ENCODE measurements at regions not wholly inside any gene's neighbourhood (a gene's known extent, or its start where the extent isn't known, plus 50 kb on each side); places are given as distances from the start of the nearest gene placed in this dataset.

DNA sequence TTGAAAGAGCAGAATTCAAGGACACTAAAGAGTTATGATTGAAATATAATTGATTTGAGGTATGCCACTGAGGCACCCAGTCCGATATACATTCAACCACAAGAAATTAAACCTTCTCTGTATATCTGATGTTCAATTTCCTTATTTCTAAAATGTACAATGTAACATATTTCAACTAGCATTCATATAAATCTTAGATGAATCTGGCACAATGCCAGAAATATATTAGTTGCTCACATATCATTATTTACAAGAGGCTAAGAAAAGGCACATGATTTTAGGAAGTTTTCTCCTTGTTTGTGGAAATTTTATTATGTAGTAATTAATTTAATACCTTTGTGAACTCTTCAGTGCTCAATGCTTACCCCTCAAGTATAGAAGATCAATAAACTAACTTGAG lies 532.3 kb downstream of the KCNA4 start (continued):
- TF ChIP-seq, protein P1, sequence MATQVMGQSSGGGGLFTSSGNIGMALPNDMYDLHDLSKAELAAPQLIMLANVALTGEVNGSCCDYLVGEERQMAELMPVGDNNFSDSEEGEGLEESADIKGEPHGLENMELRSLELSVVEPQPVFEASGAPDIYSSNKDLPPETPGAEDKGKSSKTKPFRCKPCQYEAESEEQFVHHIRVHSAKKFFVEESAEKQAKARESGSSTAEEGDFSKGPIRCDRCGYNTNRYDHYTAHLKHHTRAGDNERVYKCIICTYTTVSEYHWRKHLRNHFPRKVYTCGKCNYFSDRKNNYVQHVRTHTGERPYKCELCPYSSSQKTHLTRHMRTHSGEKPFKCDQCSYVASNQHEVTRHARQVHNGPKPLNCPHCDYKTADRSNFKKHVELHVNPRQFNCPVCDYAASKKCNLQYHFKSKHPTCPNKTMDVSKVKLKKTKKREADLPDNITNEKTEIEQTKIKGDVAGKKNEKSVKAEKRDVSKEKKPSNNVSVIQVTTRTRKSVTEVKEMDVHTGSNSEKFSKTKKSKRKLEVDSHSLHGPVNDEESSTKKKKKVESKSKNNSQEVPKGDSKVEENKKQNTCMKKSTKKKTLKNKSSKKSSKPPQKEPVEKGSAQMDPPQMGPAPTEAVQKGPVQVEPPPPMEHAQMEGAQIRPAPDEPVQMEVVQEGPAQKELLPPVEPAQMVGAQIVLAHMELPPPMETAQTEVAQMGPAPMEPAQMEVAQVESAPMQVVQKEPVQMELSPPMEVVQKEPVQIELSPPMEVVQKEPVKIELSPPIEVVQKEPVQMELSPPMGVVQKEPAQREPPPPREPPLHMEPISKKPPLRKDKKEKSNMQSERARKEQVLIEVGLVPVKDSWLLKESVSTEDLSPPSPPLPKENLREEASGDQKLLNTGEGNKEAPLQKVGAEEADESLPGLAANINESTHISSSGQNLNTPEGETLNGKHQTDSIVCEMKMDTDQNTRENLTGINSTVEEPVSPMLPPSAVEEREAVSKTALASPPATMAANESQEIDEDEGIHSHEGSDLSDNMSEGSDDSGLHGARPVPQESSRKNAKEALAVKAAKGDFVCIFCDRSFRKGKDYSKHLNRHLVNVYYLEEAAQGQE (IDR thresholded peaks at IDR 0.05; ENCODE audit: low read depth, low read length) = no peak

DNA sequence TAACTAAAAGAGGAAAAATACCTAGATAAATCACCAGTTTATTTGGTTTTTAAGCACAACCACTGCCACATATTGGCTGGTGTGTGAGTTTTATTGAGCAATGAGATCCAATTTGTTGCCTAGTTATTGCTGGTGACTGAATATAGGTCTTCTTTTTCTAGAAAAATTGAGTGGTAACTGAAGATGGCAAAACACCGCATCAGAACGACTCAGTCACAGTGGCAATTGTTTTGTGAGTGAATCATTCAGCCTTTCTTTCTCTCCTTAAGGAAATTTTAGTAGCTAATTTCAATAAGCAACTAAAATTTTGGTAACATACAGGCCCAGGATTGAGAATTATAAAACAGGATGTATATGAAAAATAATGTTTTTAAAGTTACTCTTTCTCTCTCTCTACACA lies 533.0 kb downstream of the KCNA4 start:
- Histone ChIP-seq H3K9ac (no peak overlapping the region), H4K20me1 (ENCODE audit: insufficient read depth) (no peaks in the 10 kb centered on the region), H3K9me2 (no peaks in the 10 kb centered on the region), H3F3A (replicated peaks; ENCODE audit: insufficient read depth) (no peaks in the 10 kb centered on the region), H3K36me3 (replicated peaks in 1 of 2; ENCODE audit: control insufficient read depth in 1 of 2, insufficient read depth in 2 of 2, low read length in 1 of 2) (no peaks in the 10 kb centered on the region), H3K9me3 (no peaks in the 10 kb centered on the region), H3K4me1 (ENCODE audit: control insufficient read depth in 1 of 2, insufficient read depth in 2 of 2, low read depth in 1 of 2, low read length in 1 of 2) (no peaks in the 10 kb centered on the region; a peak in 1 of 4 replicates), H2AFZ (ENCODE audit: low read depth) (no peak overlapping the region), H3K79me2 (ENCODE audit: insufficient read depth) (no peaks in the 10 kb centered on the region), H3K27me3 (ENCODE audit: insufficient read depth) (no peaks in the 10 kb centered on the region), H3K27ac (ENCODE audit: low read depth in 2 of 2, low read length in 1 of 2) (no peak overlapping the region), H3K4me3 (ENCODE audit: low read depth in 2 of 2, low read length in 1 of 2) (no peak overlapping the region), H3K4me2 (no peak overlapping the region)
- ChIA-PET CTCF (interaction anchor here (1.2 kb wide), 1 partner anchor 140 kb away, joined by 4 read pairs; no protein-coding TSS in a partner anchor), POLR2A (no interaction called here)
- TF ChIP-seq CHD2 (IDR thresholded peaks at IDR 0.05; ENCODE audit: low read length, partially characterized antibody) (no peak), RAD21 (IDR thresholded peaks at IDR 0.05; ENCODE audit: low read length) (no peak)
- WGBS (ENCODE audit: low lambda C conversion rate) = 54% methylated on average over 2 of the region's 2 CpGs
- no peak for DNase-seq

DNA sequence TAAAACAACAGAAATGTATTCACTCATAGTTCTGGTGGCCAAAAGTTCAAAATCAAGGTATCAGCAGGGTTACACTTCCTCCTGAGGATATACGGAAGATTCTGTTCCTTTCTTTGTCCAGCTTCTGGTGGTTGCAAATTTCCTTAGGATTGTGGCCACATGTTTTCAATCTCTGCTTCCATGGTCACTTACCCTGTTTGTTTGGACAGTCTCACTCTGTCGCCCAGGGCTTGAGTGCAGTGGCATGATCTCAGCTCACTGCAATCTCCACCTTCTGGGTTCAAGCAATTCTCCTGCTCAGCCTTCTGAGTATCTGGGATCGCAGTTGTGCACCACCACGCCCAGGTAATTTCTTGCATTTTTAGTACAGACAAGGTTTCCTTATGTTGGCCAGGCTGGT lies 534.3 kb downstream of the KCNA4 start:
- no peaks in the 10 kb centered on the region for H3K36me3 ChIP-seq (replicated peaks in 1 of 2; ENCODE audit: control insufficient read depth in 1 of 2, insufficient read depth in 2 of 2, low read length in 1 of 2)
- no peaks in the 10 kb centered on the region for H3K9me2 ChIP-seq
- H3K4me3 ChIP-seq (ENCODE audit: low read depth in 2 of 2, low read length in 1 of 2) = no peak overlapping the region
- H2AFZ ChIP-seq (ENCODE audit: low read depth) = no peak overlapping the region
- no peaks in the 10 kb centered on the region for H3K9me3 ChIP-seq
- no peak overlapping the region for H3K9ac ChIP-seq
- WGBS (ENCODE audit: low lambda C conversion rate) = 19% methylated on average over 4 of the region's 4 CpGs
- H3K27me3 ChIP-seq (ENCODE audit: insufficient read depth) = no peaks in the 10 kb centered on the region
- no peaks in the 10 kb centered on the region for H3F3A ChIP-seq (replicated peaks; ENCODE audit: insufficient read depth)
- no peaks in the 10 kb centered on the region for H3K79me2 ChIP-seq (ENCODE audit: insufficient read depth)
- CTCF ChIA-PET = no interaction called here
- no peak for DNase-seq
- no peaks in the 10 kb centered on the region; a peak in 1 of 4 replicates for H3K4me1 ChIP-seq (ENCODE audit: control insufficient read depth in 1 of 2, insufficient read depth in 2 of 2, low read depth in 1 of 2, low read length in 1 of 2)
- POLR2A ChIA-PET = no interaction called here
- no peak overlapping the region for H3K27ac ChIP-seq (ENCODE audit: low read depth in 2 of 2, low read length in 1 of 2)
- H3K4me2 ChIP-seq = no peak overlapping the region
- H4K20me1 ChIP-seq (ENCODE audit: insufficient read depth) = no peaks in the 10 kb centered on the region
- TF ChIP-seq, protein P2, sequence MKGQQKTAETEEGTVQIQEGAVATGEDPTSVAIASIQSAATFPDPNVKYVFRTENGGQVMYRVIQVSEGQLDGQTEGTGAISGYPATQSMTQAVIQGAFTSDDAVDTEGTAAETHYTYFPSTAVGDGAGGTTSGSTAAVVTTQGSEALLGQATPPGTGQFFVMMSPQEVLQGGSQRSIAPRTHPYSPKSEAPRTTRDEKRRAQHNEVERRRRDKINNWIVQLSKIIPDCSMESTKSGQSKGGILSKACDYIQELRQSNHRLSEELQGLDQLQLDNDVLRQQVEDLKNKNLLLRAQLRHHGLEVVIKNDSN (IDR thresholded peaks at IDR 0.05; ENCODE audit: borderline replicate concordance, low read depth) = no peak
- no peak for TF ChIP-seq SIN3A (IDR thresholded peaks at IDR 0.05; ENCODE audit: borderline replicate concordance, low read depth, low read length)
- TF ChIP-seq, protein P3, sequence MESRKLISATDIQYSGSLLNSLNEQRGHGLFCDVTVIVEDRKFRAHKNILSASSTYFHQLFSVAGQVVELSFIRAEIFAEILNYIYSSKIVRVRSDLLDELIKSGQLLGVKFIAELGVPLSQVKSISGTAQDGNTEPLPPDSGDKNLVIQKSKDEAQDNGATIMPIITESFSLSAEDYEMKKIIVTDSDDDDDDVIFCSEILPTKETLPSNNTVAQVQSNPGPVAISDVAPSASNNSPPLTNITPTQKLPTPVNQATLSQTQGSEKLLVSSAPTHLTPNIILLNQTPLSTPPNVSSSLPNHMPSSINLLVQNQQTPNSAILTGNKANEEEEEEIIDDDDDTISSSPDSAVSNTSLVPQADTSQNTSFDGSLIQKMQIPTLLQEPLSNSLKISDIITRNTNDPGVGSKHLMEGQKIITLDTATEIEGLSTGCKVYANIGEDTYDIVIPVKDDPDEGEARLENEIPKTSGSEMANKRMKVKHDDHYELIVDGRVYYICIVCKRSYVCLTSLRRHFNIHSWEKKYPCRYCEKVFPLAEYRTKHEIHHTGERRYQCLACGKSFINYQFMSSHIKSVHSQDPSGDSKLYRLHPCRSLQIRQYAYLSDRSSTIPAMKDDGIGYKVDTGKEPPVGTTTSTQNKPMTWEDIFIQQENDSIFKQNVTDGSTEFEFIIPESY (IDR thresholded peaks at IDR 0.05; ENCODE audit: borderline replicate concordance, low read depth) = no peak
- no peak for TF ChIP-seq TEAD4 (IDR thresholded peaks at IDR 0.05; ENCODE audit: borderline replicate concordance, insufficient read depth)
- no peak for TF ChIP-seq FOXJ3 (CRISPR knock-in tag; IDR thresholded peaks at IDR 0.05)
- TF ChIP-seq ELF1 (IDR thresholded peaks at IDR 0.05) = no peak
- TF ChIP-seq SMC3 (IDR thresholded peaks at IDR 0.05; ENCODE audit: low read depth, low read length) = no peak
- TF ChIP-seq RAD21 (IDR thresholded peaks at IDR 0.05; ENCODE audit: low read length) = no peak
- TF ChIP-seq, protein P4, sequence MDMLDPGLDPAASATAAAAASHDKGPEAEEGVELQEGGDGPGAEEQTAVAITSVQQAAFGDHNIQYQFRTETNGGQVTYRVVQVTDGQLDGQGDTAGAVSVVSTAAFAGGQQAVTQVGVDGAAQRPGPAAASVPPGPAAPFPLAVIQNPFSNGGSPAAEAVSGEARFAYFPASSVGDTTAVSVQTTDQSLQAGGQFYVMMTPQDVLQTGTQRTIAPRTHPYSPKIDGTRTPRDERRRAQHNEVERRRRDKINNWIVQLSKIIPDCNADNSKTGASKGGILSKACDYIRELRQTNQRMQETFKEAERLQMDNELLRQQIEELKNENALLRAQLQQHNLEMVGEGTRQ (IDR thresholded peaks at IDR 0.05; ENCODE audit: borderline replicate concordance, low read depth, low read length) = no peak
- TF ChIP-seq CHD2 (IDR thresholded peaks at IDR 0.05; ENCODE audit: low read length, partially characterized antibody) = no peak
- no peak for TF ChIP-seq RXRA (IDR thresholded peaks at IDR 0.05; ENCODE audit: borderline replicate concordance, low read depth)
- TF ChIP-seq MEF2A (IDR thresholded peaks at IDR 0.05; ENCODE audit: borderline replicate concordance, low read depth) = no peak
- no peak for TF ChIP-seq FOXM1 (IDR thresholded peaks at IDR 0.05; ENCODE audit: low read depth)
- TF ChIP-seq MXI1 (IDR thresholded peaks at IDR 0.05; ENCODE audit: low read depth, low read length) = no peak
- TF ChIP-seq EZH2phosphoT487 (IDR thresholded peaks at IDR 0.05; ENCODE audit: borderline replicate concordance, low read depth) = no peak
- no peak for TF ChIP-seq NFIC (IDR thresholded peaks at IDR 0.05; ENCODE audit: borderline replicate concordance)
